Coronary artery (tissue), 2 donors: ENCODE measurements at regions not wholly inside any gene's neighbourhood (a gene's known extent, or its start where the extent isn't known, plus 50 kb on each side); places are given as distances from the start of the nearest gene placed in this dataset.

Source experiments
- DNase-seq: peaks from one replicate; pipeline ENCODE4 v3.0.0-alpha.2; 2017; ENCODE audit warnings: low spot score
- H3K27ac ChIP-seq, 2 donors: fragments of 200-600 bp; sonication (generic); one replicate each; pipeline ENCODE4 v1.5.1; 2016 to 2019
- H3K4me3 ChIP-seq: fragments of 200-600 bp; sonication (generic); 2 replicates; pipeline ENCODE4 v1.5.1; 2016; ENCODE audit warnings: mild to moderate bottlenecking, moderate library complexity
- TF ChIP-seq, protein P1 (sequence below): fragments of 200-600 bp; sonication (generic); IDR thresholded peaks from one replicate; pipeline ENCODE4 v1.5.1; 2019; ENCODE audit warnings: antibody characterized with exemption

DNA sequence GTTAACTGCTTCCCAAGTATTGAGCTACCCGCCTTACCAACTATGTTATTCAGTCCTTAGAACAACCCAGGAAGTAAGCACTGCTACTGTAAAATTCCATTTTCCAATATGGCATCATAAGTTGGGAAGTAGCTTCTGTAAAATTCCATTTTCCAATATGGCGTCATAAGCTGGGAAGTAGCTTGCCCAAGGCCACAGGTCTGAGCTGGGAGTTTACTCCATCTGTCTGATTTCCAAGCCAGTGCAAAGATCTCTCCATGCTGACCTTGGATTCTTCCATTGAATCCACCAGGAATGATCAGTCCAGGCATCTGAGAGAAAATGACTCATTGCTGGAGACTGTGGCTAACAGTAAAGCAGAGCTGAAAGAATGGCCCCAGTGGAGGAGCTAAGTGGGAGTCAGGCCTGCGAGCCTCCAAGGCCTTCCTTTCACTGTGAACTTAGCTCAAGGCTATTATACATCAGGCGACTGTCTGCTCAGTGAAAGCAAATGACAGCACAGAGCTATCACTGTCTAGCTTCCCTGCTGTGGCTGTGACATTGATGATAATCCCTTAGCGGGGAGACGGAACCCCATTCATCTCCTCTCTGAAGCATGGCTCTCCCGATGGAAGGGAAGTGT lies 430.4 kb downstream of the HAPSTR1 start:
- DNase-seq = no peak
- Histone ChIP-seq H3K27ac (no peak overlapping the region), H3K4me3 (no peak overlapping the region)
- TF ChIP-seq, protein P1, sequence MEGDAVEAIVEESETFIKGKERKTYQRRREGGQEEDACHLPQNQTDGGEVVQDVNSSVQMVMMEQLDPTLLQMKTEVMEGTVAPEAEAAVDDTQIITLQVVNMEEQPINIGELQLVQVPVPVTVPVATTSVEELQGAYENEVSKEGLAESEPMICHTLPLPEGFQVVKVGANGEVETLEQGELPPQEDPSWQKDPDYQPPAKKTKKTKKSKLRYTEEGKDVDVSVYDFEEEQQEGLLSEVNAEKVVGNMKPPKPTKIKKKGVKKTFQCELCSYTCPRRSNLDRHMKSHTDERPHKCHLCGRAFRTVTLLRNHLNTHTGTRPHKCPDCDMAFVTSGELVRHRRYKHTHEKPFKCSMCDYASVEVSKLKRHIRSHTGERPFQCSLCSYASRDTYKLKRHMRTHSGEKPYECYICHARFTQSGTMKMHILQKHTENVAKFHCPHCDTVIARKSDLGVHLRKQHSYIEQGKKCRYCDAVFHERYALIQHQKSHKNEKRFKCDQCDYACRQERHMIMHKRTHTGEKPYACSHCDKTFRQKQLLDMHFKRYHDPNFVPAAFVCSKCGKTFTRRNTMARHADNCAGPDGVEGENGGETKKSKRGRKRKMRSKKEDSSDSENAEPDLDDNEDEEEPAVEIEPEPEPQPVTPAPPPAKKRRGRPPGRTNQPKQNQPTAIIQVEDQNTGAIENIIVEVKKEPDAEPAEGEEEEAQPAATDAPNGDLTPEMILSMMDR = no peak

GRCh38 chr16:9522614-9523013 lies 431.2 kb downstream of the HAPSTR1 start:
- TF ChIP-seq, protein P1 = no peak
- no peak for DNase-seq
- no peak overlapping the region for H3K27ac ChIP-seq
- H3K4me3 ChIP-seq = no peak overlapping the region

DNA sequence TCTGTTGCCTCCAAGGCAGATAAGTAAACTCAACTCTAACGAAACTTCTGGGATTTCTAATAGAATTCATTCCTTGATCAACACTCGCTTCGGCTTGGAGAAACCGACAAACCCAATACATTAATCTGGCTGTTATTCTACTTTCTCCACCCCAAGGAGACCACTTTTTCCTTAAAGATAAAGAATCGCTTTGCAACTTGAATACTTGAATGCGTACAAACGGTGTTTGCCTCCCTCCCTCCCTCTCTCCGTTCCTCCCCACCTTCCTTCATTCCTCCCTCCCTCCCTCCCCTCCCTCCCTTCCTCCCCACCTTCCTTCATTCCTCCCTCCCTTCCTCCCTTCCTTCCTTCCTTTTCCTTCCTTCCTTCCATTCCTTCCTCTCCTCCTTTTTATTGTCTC lies 432.6 kb downstream of the HAPSTR1 start:
- TF ChIP-seq, protein P1 = no peak
- no peak overlapping the region for H3K27ac ChIP-seq

DNA sequence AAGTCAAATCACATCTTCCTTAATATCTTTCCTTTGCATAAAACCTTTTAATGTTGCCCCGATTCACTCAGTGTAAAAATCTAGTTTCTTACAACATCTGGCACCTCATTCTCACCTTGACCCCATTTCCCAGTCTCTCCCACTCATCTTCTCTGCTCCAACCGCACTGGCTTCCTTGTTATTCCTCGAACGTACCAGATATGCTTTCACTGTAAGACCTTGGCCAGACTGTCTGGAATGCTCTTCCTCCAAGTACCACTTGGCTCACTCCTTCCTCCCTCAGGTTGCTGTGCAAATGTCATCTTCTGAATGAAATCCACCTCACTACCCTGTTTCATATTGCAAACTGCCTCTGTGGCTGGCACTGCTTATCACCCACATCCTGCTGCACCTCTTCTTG lies 433.6 kb downstream of the HAPSTR1 start:
- Histone ChIP-seq H3K27ac (no peak overlapping the region), H3K4me3 (no peak overlapping the region)
- TF ChIP-seq, protein P1 = no peak
- DNase-seq = no peak

More for the DNA sequence above, 432.6 kb downstream of the HAPSTR1 start:
- H3K4me3 ChIP-seq = no peak overlapping the region
- DNase-seq = no peak

- Histone ChIP-seq H3K27ac (no peak overlapping the region), H3K4me3 (no peak overlapping the region)
- TF ChIP-seq, protein P1 = no peak
- DNase-seq = no peak
These were observed 435.3 kb downstream of the HAPSTR1 start for GRCh38 chr16:9526791-9527190.

DNA sequence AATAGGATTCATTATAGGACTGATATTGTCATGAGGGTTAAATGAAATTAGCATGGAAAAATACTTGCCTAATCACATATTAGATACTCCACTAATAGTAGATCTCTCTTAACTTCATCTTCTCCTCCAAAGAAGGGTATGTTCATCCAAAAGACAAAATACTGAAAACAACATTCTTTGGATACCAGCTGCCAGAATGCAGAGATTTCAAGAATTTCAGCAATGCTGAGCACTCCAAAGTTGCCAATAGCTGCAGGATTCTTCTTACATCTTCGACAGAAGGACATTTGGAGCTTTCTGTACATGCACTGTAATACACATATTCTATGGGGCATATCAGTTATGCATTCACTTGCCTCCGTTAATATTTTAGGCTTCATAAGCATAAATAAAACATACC lies 436.5 kb downstream of the HAPSTR1 start:
- TF ChIP-seq, protein P1 = no peak
- Histone ChIP-seq H3K4me3 (no peak overlapping the region), H3K27ac (no peak overlapping the region)
- DNase-seq = no peak

- Histone ChIP-seq H3K27ac (no peak overlapping the region), H3K4me3 (no peak overlapping the region)
- DNase-seq = no peak
- TF ChIP-seq, protein P1 = no peak
These were observed 437.2 kb downstream of the HAPSTR1 start for GRCh38 chr16:9528511-9529079.
